Testis (tissue), 2 donors: ENCODE measurements at regions not wholly inside any gene's neighbourhood (a gene's known extent, or its start where the extent isn't known, plus 50 kb on each side); places are given as distances from the start of the nearest gene placed in this dataset.

Source experiments
- POLR2A ChIP-seq: fragments of 450-650 bp; IDR thresholded peaks from one replicate; pipeline ENCODE4 v1.6.1; 2017; ENCODE audit warnings: antibody characterized with exemption, mild to moderate bottlenecking, moderate library complexity
- TF ChIP-seq, protein P1 (sequence below), 3 experiments: fragments of 450-650 bp in 2 of 3; fragments of 200-600 bp in 1 of 3; sonication (generic) in 1 of 3; IDR thresholded peaks; one replicate each; pipeline ENCODE4 v1.5.1; 2016 to 2019; ENCODE audit warnings: antibody characterized with exemption in 3 of 3, mild to moderate bottlenecking in 2 of 3, moderate library complexity in 1 of 3

GRCh38 chr1:173114346-173114745, 63.6 kb upstream of the TNFSF18 start:
- TF ChIP-seq, protein P1, sequence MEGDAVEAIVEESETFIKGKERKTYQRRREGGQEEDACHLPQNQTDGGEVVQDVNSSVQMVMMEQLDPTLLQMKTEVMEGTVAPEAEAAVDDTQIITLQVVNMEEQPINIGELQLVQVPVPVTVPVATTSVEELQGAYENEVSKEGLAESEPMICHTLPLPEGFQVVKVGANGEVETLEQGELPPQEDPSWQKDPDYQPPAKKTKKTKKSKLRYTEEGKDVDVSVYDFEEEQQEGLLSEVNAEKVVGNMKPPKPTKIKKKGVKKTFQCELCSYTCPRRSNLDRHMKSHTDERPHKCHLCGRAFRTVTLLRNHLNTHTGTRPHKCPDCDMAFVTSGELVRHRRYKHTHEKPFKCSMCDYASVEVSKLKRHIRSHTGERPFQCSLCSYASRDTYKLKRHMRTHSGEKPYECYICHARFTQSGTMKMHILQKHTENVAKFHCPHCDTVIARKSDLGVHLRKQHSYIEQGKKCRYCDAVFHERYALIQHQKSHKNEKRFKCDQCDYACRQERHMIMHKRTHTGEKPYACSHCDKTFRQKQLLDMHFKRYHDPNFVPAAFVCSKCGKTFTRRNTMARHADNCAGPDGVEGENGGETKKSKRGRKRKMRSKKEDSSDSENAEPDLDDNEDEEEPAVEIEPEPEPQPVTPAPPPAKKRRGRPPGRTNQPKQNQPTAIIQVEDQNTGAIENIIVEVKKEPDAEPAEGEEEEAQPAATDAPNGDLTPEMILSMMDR (IDR thresholded peaks at IDR 0.05): no peak
- no peak for TF ChIP-seq POLR2A
